Stimulated activated CD8-positive, alpha-beta memory T cell treated with anti-CD3 and anti-CD28 coated beads, Interleukin-2, amount 100 ng/mL, for 1 hour (primary cell): ENCODE measurements at regions not wholly inside any gene's neighbourhood (a gene's known extent, or its start where the extent isn't known, plus 50 kb on each side); places are given as distances from the start of the nearest gene placed in this dataset.

Source experiments
- DNase-seq, 2 donors: peaks; one replicate each; pipeline ENCODE4 v3.0.0-alpha.2; 2020; ENCODE audit warnings: low read depth in 2 of 2

GRCh38 chr1:55585402-55585792 is 370.2 kb upstream of the USP24 start:
- no peak for DNase-seq

- DNase-seq = no peak
These were observed 369.6 kb upstream of the USP24 start for GRCh38 chr1:55584526-55585401.

DNA sequence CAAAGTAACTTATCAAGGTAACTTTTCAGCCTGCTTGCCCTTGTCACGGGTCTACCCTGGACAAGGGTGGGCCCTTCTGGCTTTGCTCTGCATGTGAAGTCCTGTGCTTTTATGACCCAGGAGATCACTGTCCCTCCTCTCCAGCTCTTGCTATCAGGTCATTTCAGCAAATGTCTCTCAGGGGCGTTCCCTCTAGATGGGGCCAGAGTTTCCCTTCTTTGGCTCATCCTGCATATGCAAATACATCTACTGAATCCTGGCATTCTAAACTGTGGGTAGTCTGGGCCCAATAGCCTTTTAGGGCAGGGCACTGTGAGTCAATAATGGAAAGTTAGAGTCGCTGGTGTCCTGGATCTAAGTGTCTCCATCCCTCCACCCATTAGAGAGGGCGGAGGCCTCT is 366.9 kb upstream of the USP24 start:
- no peak for DNase-seq

DNA sequence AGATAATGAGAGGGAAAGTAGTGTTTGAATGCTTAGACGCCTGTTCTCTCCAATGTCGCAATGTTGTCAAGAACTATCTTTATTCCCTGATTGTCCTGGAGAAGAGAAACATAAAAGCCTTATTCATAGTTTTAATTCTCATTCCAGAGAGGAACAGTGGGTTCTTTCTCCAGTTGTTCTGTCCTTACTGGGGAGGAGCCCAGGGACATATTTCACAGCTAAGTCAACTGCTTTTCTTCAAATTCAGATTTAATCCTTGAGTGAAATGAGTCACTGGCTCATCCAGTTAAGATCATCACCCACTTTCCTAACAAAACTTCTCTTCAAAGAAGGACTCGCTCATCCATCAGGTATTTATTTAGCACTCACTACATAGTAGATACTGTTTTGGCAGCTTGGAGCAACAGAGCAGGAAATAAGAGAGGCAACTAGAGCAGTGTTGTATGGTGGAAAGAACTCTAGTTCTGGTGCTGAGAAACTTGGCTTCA is 365.7 kb upstream of the USP24 start:
- DNase-seq = no peak

GRCh38 chr1:55579332-55580001 is 364.3 kb upstream of the USP24 start:
- DNase-seq = no peak

GRCh38 chr1:55578646-55579045 is 363.5 kb upstream of the USP24 start:
- no peak for DNase-seq

DNA sequence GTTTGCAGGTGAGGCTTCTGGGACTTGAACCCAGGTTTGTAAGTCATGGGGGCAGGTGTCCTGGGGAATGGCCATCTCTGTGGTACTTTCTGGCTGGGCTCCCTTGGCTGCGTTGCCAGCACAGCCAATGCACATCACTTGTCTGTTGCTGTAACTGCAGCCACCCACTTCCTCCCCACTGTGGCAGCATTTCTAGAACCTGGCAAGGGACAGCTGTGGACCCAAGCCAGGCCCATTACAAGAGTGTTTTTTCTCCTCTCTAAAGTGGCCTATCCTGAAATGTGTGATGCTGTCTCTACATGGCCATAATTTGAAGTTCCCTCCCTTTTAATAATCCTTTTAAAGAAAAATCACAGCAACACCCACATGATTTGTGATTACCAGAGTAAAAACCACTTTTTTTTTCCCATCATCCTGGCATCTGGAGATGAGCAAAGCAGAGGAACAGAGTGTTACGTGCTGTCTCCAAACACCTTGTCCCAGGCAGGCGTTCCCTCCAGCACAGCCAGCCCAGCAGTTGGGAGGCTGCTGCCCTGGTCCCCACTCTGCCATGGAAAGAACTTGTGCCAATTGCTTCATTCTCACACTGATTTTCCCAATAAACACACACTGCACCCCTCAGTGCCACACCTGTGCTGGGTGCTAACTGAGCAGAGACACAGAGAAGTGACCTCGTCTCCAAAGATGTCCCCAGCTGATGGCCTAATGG is 360.6 kb upstream of the USP24 start:
- no peak for DNase-seq

- no peak for DNase-seq
These were observed 359.6 kb upstream of the USP24 start for GRCh38 chr1:55574691-55575225.

DNA sequence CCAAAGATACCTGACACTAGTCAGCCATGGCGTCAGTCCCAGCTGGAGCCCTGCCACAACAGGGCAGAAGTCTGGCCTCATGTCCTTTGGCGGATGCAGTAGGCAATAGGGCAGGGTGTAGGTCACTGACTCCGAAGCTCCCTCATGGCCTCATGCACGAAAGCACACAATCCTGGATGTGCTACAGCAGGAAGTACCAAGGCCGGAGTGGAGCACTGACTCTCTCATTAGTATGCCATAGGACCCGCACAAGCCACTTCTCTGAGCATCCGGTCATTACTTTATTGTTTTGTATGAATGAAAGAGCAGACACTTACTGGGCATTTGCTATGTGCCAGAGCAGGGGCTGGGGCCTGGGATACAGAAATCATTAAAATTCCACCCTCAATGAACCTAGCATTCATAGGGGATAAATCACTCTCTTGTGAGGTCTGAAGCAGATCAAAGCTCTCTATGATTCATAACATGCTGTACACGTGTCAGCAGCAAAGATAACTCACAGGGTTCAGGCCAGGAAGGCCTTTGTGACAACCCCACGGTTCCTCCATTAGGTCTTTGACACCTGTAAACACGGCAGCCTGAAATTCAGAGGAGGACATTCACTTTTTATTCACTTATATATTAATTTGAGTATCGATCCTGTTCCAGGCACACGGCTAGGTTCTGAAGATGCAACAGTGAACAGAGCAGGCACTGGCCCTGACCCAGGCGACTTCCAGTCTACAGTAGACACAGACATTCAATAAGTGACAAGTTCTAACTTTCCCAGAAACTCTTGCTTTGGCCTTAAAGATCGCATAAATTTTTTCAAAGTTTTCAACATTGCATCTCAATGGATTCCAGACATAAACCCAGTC is 357.9 kb upstream of the USP24 start:
- DNase-seq = no peak

- DNase-seq = no peak
These were observed 356.6 kb upstream of the USP24 start for GRCh38 chr1:55571767-55572166.

- DNase-seq = no peak
These were observed 354.3 kb upstream of the USP24 start for GRCh38 chr1:55569417-55569816.

GRCh38 chr1:55568732-55569131 is 353.6 kb upstream of the USP24 start:
- DNase-seq = no peak

- no peak for DNase-seq
These were observed 345.1 kb upstream of the USP24 start for GRCh38 chr1:55560266-55560665.

DNA sequence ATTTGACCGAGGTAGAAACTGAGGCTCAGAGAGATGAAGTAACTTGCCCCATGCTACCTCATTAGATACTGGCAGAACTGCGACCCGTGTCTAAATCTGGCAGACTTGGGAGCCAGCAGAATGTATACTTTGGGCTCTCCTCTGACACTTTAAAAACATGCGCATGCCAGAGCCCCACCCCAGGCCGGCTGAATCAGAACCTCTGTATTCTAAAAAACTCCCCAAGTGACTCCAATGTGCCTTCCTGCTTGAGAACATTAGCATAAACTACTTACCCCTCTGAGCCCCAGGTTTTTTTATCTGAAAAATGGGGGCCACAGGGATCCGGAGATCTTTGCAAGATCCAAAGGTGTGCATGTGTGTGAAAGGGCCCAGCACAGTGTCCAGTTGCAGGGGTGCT is 344.7 kb upstream of the USP24 start:
- DNase-seq = no peak

- no peak for DNase-seq
These were observed 344.0 kb upstream of the USP24 start for GRCh38 chr1:55559161-55559611.

GRCh38 chr1:55558515-55558914 is 343.4 kb upstream of the USP24 start:
- no peak for DNase-seq

- no peak for DNase-seq
These were observed 341.0 kb upstream of the USP24 start for GRCh38 chr1:55555956-55556725.

DNA sequence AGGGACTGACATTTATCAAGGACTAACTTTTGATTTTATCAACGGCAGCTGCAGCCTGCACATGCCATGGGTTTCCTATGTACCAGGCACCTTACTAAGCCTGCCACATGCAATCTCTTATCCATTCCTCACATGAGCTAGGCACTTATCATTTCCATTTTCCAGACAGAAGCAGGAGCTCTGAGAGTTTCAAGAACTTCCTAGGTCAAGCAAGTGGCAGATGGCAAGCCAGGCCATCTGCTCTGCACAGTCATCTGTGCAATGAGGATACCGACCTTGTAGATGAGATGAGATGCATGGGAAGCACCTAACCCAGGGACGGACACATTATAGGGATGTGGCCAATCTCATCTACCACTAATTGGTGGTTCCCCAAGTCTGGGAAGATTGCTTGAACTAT is 339.4 kb upstream of the USP24 start:
- no peak for DNase-seq

DNA sequence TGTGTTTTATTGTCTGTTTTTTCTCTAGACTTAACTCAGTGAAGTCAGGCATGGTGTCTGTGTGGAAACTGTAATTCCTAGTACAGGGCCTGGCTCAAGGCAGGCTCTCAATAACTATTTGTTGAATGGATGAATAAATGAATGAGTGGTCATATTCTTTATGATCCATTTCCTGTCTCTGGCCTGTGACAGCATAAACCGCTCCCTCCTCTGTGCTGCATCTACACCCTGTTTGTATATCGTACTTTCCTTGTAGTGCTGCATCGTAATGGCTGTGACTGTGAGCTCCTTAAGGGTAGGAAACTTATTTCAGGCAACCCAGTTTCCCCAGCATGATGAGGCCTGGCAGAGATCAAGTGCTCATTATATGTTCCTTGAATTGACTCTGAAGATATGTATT is 337.5 kb upstream of the USP24 start:
- no peak for DNase-seq

GRCh38 chr1:55547405-55547804 is 332.2 kb upstream of the USP24 start:
- DNase-seq = no peak
